ENCODE measurements at regions not wholly inside any gene's neighbourhood (a gene's known extent, or its start where the extent isn't known, plus 50 kb on each side); places are given as distances from the start of the nearest gene placed in this dataset.

GRCh38 chr3:147921051-147921450 lies 511.9 kb downstream of the ZIC1 start:
- TF ChIP-seq CTCF (IDR thresholded peaks at IDR 0.05) (no peak), POLR2AphosphoS5 (IDR thresholded peaks at IDR 0.05; ENCODE audit: low read depth, low read length) (no peak), REST (IDR thresholded peaks at IDR 0.05; ENCODE audit: insufficient read depth in 1 of 2, low read depth in 2 of 2, low read length in 1 of 2) (no peak)

Data from Panc1 (cell line).